ENCODE measurements at regions not wholly inside any gene's neighbourhood (a gene's known extent, or its start where the extent isn't known, plus 50 kb on each side); places are given as distances from the start of the nearest gene placed in this dataset.

DNA sequence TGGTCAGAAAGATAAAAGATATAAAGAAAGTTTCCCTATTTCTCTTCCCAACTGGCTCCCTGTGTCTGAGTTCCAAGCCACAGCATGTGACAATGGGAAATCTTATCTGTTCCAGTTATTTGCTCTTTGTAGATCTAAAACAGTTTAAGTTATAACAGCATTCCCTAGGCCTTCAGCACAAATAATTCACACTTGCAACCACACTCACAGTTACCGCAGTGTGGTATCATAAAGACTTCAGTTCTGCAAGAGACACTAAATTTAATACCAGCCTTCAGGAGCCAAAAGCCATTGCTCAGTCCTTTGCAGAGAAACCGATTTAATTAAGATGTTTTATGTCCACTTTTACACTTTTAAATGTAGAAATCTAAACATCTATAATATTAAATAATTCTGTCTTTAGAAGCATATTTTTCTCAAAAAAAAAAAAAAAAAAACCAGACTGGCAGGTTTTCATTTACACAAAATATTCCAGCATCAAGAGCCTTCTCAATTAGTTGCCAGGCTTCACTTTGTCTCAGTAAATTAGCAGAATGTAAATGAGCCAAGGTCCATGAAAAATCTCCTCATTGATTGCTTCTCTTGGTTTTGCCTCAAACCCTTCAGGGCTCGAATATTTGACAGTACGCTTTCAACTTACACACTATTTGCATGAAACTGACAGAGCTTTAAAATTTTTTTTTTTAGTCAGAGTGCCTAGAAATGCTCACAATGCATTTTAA, 300.0 kb upstream of the DDI1 start:
- H3K4me1 ChIP-seq (ENCODE audit: control insufficient read depth, insufficient read depth, low read length) = no peaks in the 10 kb centered on the region
- CTCF ChIA-PET = no interaction called here

GRCh38 chr11:103737037-103737622, 299.3 kb upstream of the DDI1 start:
- H3K9me3 ChIP-seq (ENCODE audit: control insufficient read depth, insufficient read depth, low read depth, low read length) = no peaks in the 10 kb centered on the region
- TF ChIP-seq, protein P1, sequence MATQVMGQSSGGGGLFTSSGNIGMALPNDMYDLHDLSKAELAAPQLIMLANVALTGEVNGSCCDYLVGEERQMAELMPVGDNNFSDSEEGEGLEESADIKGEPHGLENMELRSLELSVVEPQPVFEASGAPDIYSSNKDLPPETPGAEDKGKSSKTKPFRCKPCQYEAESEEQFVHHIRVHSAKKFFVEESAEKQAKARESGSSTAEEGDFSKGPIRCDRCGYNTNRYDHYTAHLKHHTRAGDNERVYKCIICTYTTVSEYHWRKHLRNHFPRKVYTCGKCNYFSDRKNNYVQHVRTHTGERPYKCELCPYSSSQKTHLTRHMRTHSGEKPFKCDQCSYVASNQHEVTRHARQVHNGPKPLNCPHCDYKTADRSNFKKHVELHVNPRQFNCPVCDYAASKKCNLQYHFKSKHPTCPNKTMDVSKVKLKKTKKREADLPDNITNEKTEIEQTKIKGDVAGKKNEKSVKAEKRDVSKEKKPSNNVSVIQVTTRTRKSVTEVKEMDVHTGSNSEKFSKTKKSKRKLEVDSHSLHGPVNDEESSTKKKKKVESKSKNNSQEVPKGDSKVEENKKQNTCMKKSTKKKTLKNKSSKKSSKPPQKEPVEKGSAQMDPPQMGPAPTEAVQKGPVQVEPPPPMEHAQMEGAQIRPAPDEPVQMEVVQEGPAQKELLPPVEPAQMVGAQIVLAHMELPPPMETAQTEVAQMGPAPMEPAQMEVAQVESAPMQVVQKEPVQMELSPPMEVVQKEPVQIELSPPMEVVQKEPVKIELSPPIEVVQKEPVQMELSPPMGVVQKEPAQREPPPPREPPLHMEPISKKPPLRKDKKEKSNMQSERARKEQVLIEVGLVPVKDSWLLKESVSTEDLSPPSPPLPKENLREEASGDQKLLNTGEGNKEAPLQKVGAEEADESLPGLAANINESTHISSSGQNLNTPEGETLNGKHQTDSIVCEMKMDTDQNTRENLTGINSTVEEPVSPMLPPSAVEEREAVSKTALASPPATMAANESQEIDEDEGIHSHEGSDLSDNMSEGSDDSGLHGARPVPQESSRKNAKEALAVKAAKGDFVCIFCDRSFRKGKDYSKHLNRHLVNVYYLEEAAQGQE (IDR thresholded peaks at IDR 0.05; ENCODE audit: insufficient read depth in 1 of 2, low read depth in 2 of 2, low read length in 1 of 2) = no peak
- TF ChIP-seq TCF7L2 (IDR thresholded peaks at IDR 0.05; ENCODE audit: low read depth, low read length) = no peak
- TF ChIP-seq SIN3A (IDR thresholded peaks at IDR 0.05; ENCODE audit: borderline replicate concordance, insufficient read depth, low read depth, low read length) = no peak
- TF ChIP-seq, protein P2, sequence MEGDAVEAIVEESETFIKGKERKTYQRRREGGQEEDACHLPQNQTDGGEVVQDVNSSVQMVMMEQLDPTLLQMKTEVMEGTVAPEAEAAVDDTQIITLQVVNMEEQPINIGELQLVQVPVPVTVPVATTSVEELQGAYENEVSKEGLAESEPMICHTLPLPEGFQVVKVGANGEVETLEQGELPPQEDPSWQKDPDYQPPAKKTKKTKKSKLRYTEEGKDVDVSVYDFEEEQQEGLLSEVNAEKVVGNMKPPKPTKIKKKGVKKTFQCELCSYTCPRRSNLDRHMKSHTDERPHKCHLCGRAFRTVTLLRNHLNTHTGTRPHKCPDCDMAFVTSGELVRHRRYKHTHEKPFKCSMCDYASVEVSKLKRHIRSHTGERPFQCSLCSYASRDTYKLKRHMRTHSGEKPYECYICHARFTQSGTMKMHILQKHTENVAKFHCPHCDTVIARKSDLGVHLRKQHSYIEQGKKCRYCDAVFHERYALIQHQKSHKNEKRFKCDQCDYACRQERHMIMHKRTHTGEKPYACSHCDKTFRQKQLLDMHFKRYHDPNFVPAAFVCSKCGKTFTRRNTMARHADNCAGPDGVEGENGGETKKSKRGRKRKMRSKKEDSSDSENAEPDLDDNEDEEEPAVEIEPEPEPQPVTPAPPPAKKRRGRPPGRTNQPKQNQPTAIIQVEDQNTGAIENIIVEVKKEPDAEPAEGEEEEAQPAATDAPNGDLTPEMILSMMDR (IDR thresholded peaks at IDR 0.05) = no peak
- no peak for TF ChIP-seq POLR2AphosphoS5 (IDR thresholded peaks at IDR 0.05; ENCODE audit: low read depth, low read length)
- H3K36me3 ChIP-seq (ENCODE audit: control insufficient read depth, insufficient read depth, low read length) = no peaks in the 10 kb centered on the region
- BruUV-seq (replicated peaks) = no TSS peak
- intact Hi-C loops (cut with micrococcal nuclease; ENCODE audit: unreplicated experiment) (no loop called here), in situ Hi-C loops (cut with HindIII; ENCODE audit: low pct_unique_long_range_greater_than_20kb, low sequenced_read_pairs) (no loop called here)
- ATAC-seq (no peak), DNase-seq (ENCODE audit: low read depth, low spot score) (no peak)
- no peak overlapping the region for H3K4me3 ChIP-seq (ENCODE audit: low read depth in 2 of 2, low read length in 2 of 2)
- H3K27me3 ChIP-seq (ENCODE audit: control insufficient read depth, insufficient read depth, low read length) = no peaks in the 10 kb centered on the region
- no peak overlapping the region for H3K27ac ChIP-seq (ENCODE audit: low read length)
- H3K4me1 ChIP-seq (ENCODE audit: control insufficient read depth, insufficient read depth, low read length) = no peaks in the 10 kb centered on the region
- CTCF ChIA-PET = no interaction called here
- POLR2A ChIA-PET = no interaction called here

More for the DNA sequence above, 300.0 kb upstream of the DDI1 start:
- Histone ChIP-seq H3K4me3 (ENCODE audit: low read depth in 2 of 2, low read length in 2 of 2) (no peak overlapping the region), H3K27ac (ENCODE audit: low read length) (no peak overlapping the region), H3K9me3 (ENCODE audit: control insufficient read depth, insufficient read depth, low read depth, low read length) (no peaks in the 10 kb centered on the region), H3K27me3 (ENCODE audit: control insufficient read depth, insufficient read depth, low read length) (no peaks in the 10 kb centered on the region), H3K36me3 (ENCODE audit: control insufficient read depth, insufficient read depth, low read length) (no peaks in the 10 kb centered on the region)
- no TSS peak for BruUV-seq (replicated peaks)
- no peak for ATAC-seq
- intact Hi-C loops (cut with micrococcal nuclease; ENCODE audit: unreplicated experiment) (no loop called here), in situ Hi-C loops (cut with HindIII; ENCODE audit: low pct_unique_long_range_greater_than_20kb, low sequenced_read_pairs) (no loop called here)
- POLR2A ChIA-PET = no interaction called here
- no peak for DNase-seq (ENCODE audit: low read depth, low spot score)
- TF ChIP-seq, protein P1 (IDR thresholded peaks at IDR 0.05; ENCODE audit: insufficient read depth in 1 of 2, low read depth in 2 of 2, low read length in 1 of 2) = no peak
- no peak for TF ChIP-seq POLR2AphosphoS5 (IDR thresholded peaks at IDR 0.05; ENCODE audit: low read depth, low read length)
- TF ChIP-seq SIN3A (IDR thresholded peaks at IDR 0.05; ENCODE audit: borderline replicate concordance, insufficient read depth, low read depth, low read length) = no peak
- TF ChIP-seq TCF7L2 (IDR thresholded peaks at IDR 0.05; ENCODE audit: low read depth, low read length) = no peak
- TF ChIP-seq, protein P2 (IDR thresholded peaks at IDR 0.05) = no peak
